ENCODE measurements at regions not wholly inside any gene's neighbourhood (a gene's known extent, or its start where the extent isn't known, plus 50 kb on each side); places are given as distances from the start of the nearest gene placed in this dataset.

- TF ChIP-seq CTCF (conservative IDR thresholded peaks at IDR 0.05 in 1 of 2, IDR thresholded peaks at IDR 0.05 in 1 of 2; ENCODE audit: extremely low read depth in 1 of 2, insufficient read depth in 1 of 2, low read depth in 1 of 2, low read length in 2 of 2) (no peak), EZH2 (IDR thresholded peaks at IDR 0.05; ENCODE audit: borderline replicate concordance, low read length) (no peak)
These were observed 131.4 kb upstream of the FOXF1 start for GRCh38 chr16:86378831-86379504.
